ENCODE measurements at regions not wholly inside any gene's neighbourhood (a gene's known extent, or its start where the extent isn't known, plus 50 kb on each side); places are given as distances from the start of the nearest gene placed in this dataset.
"Not testable (repeated sequence)": the region's sequence is repeated elsewhere in the genome, so short reads cannot be mapped to it uniquely, and the experiment has no call there.

GRCh38 chr1:192477630-192478029, 97.9 kb upstream of the RGS1 start:
- DNase-seq (ENCODE audit: low read depth) = peak; percentile 66

GRCh38 chr1:192485692-192486436, 89.7 kb upstream of the RGS1 start:
- DNase-seq (ENCODE audit: low read depth) = peak; percentile 90

DNA sequence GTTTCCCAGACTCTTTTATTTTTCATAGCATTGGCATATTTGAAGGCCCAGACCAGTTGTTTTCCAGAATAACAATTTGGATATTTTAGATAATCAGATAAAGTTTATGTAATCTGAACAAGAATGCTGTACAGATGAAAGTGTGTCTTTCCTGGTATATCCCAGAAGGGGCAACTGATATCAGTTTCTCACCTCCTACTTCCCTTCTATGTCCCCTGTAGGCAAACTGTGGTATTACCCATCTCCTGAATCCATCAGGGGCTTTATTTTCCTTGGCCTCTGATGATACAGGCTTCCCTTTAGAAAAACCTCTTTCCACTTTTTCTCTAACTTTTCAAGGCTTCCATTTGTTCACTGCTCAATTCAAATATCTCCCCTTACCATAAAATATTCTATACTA, 87.5 kb upstream of the RGS1 start:
- peak; percentile 32 for DNase-seq (ENCODE audit: low read depth)

- no peak for DNase-seq (ENCODE audit: low read depth)
Observed at GRCh38 chr1:192489047-192489446, 86.5 kb upstream of the RGS1 start.

DNA sequence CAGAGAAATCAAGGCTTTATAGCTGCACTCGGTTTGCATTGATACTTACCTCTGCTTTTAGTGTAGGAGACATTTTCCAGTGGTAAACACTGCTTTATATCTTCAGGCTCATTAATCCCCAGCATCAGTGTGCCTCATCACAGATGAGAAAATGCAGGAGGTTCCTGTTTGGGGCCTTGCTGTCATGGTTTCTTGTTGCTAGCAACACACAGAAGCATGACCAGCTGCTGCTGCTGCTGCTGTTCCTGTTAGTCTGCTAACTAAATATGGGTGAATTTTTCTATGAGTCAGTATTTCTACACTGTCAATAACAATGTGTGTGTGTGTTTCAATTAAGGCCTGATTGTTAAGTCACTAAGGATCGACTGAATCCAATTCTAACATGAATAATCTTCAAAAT, 85.8 kb upstream of the RGS1 start:
- peak; percentile 78 for DNase-seq (ENCODE audit: low read depth)

DNA sequence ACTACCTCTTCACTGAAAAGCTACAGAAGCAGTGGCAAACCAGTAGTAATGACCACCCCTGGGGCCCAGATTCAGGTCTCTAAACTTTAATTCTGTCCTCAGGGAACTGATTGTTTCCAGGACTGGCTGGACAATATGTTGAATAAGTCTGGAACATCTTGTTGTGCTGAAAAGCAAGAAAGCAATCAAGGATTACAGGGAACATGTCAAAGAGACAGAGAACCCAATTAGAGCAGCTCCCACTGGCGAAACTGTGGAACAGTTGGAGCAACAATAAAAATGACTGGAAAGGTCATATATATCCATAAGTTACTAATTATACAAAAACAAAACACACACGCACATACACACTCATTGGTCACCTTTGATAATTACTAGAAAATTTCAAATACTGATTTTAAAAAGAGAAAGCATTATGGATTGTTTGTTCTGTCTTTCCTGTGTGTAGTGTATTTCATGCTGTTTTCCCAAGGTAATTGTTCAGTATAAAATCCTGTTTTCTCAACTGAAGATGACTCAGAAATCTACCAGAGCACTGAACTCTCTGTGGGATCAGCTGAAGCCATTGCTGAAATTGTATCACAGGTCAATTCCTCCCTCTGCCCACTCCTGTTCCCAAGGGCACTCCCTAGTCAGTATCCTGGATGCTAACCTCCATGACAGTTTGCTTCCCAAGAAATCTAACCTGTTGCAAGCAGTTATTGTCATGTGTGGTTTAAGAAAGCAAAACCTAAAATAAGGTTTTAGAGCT, 83.6 kb upstream of the RGS1 start:
- no peak for DNase-seq (ENCODE audit: low read depth)

DNA sequence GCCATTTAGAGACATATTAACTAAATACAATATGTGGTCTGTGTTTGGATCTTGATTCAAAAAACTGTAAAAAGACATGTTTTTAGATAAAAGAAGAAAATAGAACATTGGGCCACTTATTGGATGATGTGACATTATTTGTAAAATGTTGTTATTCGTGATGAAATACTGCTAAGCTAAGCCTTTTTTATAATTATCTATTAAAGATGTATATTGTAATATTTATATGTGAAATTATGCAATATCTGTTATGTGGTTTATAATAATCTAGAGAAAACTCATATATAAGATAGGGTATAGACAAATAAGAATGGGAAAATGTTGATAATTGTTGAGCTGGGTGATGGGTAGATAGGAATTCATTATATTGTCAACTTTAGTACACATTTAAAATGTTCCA, 82.0 kb upstream of the RGS1 start:
- DNase-seq (ENCODE audit: low read depth) = no peak

- DNase-seq (ENCODE audit: low read depth) = no peak
Observed at GRCh38 chr1:192496369-192497056, 79.1 kb upstream of the RGS1 start.

GRCh38 chr1:192497214-192497794, 78.3 kb upstream of the RGS1 start:
- DNase-seq (ENCODE audit: low read depth) = no peak

DNA sequence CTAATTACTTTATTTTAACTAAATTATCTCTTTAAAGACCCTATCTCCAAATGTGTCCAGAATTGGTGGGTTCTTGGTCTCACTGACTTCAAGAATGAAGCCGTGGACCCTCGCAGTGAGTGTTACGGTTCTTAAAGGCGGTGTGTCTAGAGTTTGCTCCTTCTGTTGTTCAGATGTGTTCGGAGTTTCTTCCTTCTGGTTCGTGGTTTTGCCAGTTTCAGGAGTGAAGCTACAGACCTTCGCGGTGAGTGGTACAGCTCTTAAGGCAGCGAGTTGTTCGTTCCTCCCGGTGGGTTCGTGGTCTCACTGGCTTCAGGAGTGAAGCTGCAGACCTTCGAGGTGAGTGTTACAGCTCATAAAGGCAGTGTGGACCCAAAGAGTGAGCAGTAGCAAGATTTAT, 77.5 kb upstream of the RGS1 start:
- DNase-seq (ENCODE audit: low read depth) = not testable (repeated sequence)

DNA sequence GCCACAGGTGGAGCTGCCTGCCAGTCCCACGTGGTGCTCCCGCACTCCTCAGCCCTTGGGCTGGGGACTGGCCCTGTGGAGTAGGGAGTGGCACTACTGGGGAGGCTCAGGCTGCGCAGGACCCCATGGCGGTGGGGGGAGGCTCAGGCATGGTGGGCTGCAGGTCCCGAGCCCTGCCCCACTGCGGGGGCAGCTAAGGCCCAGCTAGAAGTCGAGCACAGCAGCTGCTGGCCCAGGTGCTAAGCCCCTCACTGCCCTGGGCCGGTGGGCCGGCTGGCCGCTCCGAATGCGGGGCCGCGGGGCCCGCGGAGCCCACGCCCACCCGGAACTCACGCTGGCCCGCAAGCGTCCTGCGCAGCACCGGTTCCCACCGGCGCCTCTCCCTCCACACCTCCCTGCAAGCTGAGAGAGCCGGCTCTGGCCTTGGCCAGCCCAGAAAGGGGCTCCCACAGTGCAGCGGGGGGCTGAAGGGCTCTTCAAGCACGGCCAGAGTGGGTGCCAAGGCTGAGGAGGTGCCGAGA, 76.5 kb upstream of the RGS1 start:
- not testable (repeated sequence) for DNase-seq (ENCODE audit: low read depth)

- DNase-seq (ENCODE audit: low read depth) = not testable (repeated sequence)
Observed at GRCh38 chr1:192500541-192500940, 75.0 kb upstream of the RGS1 start.

- peak; percentile 72 for DNase-seq (ENCODE audit: low read depth)
Observed at GRCh38 chr1:192506741-192507155, 68.8 kb upstream of the RGS1 start.

GRCh38 chr1:192512426-192513162, 63.0 kb upstream of the RGS1 start:
- no peak for DNase-seq (ENCODE audit: low read depth)

- no peak for DNase-seq (ENCODE audit: low read depth)
Observed at GRCh38 chr1:192513196-192513595, 62.4 kb upstream of the RGS1 start.

DNA sequence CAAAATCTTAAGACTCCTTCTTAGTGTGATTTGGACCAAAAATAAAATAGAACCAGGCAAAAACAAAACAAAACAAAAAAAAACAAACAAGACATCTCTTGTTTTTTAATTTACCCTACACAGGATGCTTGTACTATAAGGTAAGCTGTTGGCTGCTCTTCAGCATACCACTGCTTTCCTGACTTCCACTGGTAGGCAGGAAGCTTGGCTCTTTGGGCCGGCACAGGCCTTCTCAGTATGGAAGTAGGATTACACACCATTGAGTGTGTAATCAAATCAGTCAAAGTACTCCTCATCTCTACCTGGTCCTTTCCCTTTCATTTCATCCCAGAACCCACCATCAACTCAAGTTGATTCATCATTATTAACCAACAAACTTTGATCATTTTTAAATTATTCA, 61.9 kb upstream of the RGS1 start:
- no peak for DNase-seq (ENCODE audit: low read depth)

GRCh38 chr1:192516776-192517297, 58.7 kb upstream of the RGS1 start:
- peak; percentile 26 for DNase-seq (ENCODE audit: low read depth)

- DNase-seq (ENCODE audit: low read depth) = not testable (repeated sequence)
Observed at GRCh38 chr1:192517716-192518355, 57.7 kb upstream of the RGS1 start.

- no peak for DNase-seq (ENCODE audit: low read depth)
Observed at GRCh38 chr1:192518700-192519099, 56.9 kb upstream of the RGS1 start.

DNA sequence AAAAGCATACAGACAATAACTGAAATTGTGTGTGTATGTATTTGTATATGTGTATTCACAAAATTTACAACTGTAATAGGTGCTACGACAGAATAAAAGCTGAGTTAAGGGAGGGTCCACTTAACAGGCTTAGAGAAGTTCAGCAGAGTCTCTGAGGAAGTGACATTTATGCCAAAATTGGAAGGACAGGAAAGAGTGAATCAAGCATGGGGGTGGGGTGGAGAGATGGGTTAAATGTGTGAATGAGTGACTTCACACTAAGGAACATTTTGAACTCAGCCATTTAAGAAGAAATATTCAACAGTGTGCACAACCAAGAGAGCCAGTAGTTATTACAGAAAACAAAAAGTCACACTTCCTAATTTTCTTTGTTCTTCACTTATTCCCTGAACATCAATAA, 53.8 kb upstream of the RGS1 start:
- no peak for DNase-seq (ENCODE audit: low read depth)

DNA sequence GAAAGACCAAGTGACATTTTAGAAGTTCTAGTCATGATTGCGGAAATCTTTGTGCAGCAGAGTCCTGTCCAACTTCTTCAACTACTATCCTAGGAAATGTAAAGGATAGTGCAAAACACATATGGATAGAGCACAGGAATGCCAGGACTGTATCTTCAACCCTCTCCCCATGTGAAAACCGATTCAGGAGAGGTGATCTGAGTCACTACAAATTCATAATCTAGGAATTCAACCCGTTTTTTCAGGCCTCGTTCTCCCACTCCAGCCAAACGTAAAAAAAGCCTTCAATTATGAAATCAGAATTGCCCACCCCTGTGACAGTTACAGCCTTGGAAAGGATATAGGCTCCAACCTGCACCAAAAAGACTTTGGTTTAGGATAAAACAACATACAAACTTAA, 52.9 kb upstream of the RGS1 start:
- DNase-seq (ENCODE audit: low read depth) = peak; percentile 72
